KMS-11 (cell line): ENCODE measurements at regions not wholly inside any gene's neighbourhood (a gene's known extent, or its start where the extent isn't known, plus 50 kb on each side); places are given as distances from the start of the nearest gene placed in this dataset.

Source experiments
- H2AFZ ChIP-seq: fragments of 200-600 bp; sonication (generic); 2 replicates; pipeline ENCODE4 v1.6.1; 2016; ENCODE audit warnings: antibody characterized with exemption, mixed run types, low read depth
- H3K27ac ChIP-seq: fragments of 200-600 bp; sonication (generic); 2 replicates; pipeline ENCODE4 v1.6.1; 2016; ENCODE audit warnings: mild to moderate bottlenecking, mixed run types
- H3K27me3 ChIP-seq: fragments of 200-600 bp; sonication (generic); 2 replicates; pipeline ENCODE4 v1.6.1; 2017; ENCODE audit warnings: mild to moderate bottlenecking, low read depth, mixed run types, moderate library complexity; ENCODE audit not compliant: insufficient read depth
- H3K36me3 ChIP-seq: fragments of 200-600 bp; sonication (generic); 2 replicates; pipeline ENCODE4 v1.6.1; 2017; ENCODE audit warnings: mild to moderate bottlenecking, mixed run types; ENCODE audit not compliant: insufficient read depth
- H3K4me1 ChIP-seq: fragments of 200-600 bp; sonication (generic); 2 replicates; pipeline ENCODE4 v1.6.1; 2016; ENCODE audit warnings: mild to moderate bottlenecking, low read depth, mixed run types; ENCODE audit not compliant: poor library complexity, severe bottlenecking
- H3K4me2 ChIP-seq: fragments of 200-600 bp; sonication (generic); 2 replicates; pipeline ENCODE4 v1.7.0; 2016; ENCODE audit warnings: mild to moderate bottlenecking, mixed run types
- H3K4me3 ChIP-seq: fragments of 200-600 bp; sonication (generic); IDR thresholded peaks from 2 replicates; pipeline ENCODE4 v1.6.1; 2017; ENCODE audit warnings: low read depth, low read length, mixed read lengths; ENCODE audit not compliant: insufficient read depth
- H3K79me2 ChIP-seq: fragments of 200-600 bp; sonication (generic); 2 replicates; pipeline ENCODE4 v1.6.1; 2016; ENCODE audit warnings: low read depth, mixed run types; ENCODE audit not compliant: insufficient read depth
- H3K9ac ChIP-seq: fragments of 200-600 bp; sonication (generic); 2 replicates; pipeline ENCODE4 v1.6.1; 2016; ENCODE audit warnings: mild to moderate bottlenecking, mixed run types
- H4K20me1 ChIP-seq: fragments of 200-600 bp; sonication (generic); 2 replicates; pipeline ENCODE4 v1.6.1; 2016; ENCODE audit warnings: mild to moderate bottlenecking, mixed run types; ENCODE audit not compliant: insufficient read depth
- CTCF ChIP-seq: fragments of 200-600 bp; sonication (generic); conservative IDR thresholded peaks from 2 replicates; pipeline ENCODE4 v1.6.1; 2017; ENCODE audit warnings: low read depth, mild to moderate bottlenecking, antibody characterized with exemption, low read length, moderate library complexity, mixed read lengths

- Histone ChIP-seq H3K4me3 (no peak overlapping the region), H3K36me3 (no peaks in the 10 kb centered on the region), H3K27me3 (no peaks in the 10 kb centered on the region), H3K79me2 (no peaks in the 10 kb centered on the region), H3K4me2 (no peak overlapping the region), H2AFZ (no peak overlapping the region), H3K27ac (no peak overlapping the region), H3K4me1 (no peaks in the 10 kb centered on the region), H4K20me1 (no peaks in the 10 kb centered on the region), H3K9ac (no peak overlapping the region)
- no peak for TF ChIP-seq CTCF
Observed at GRCh38 chrX:114361076-114361725, 222.7 kb upstream of the HTR2C start.

GRCh38 chrX:114363346-114363745 lies 220.5 kb upstream of the HTR2C start:
- Histone ChIP-seq H3K27ac (no peak overlapping the region), H3K36me3 (no peaks in the 10 kb centered on the region), H2AFZ (no peak overlapping the region), H3K27me3 (no peaks in the 10 kb centered on the region), H3K79me2 (no peaks in the 10 kb centered on the region), H3K4me3 (no peak overlapping the region), H3K9ac (no peak overlapping the region), H3K4me1 (no peaks in the 10 kb centered on the region), H3K4me2 (no peak overlapping the region), H4K20me1 (no peaks in the 10 kb centered on the region)
- TF ChIP-seq CTCF = no peak

GRCh38 chrX:114365065-114365834 lies 218.6 kb upstream of the HTR2C start:
- Histone ChIP-seq H3K4me3 (no peak overlapping the region), H3K36me3 (no peaks in the 10 kb centered on the region), H4K20me1 (no peaks in the 10 kb centered on the region), H2AFZ (no peak overlapping the region), H3K9ac (no peak overlapping the region), H3K27ac (no peak overlapping the region), H3K27me3 (no peaks in the 10 kb centered on the region), H3K79me2 (no peaks in the 10 kb centered on the region), H3K4me2 (no peak overlapping the region), H3K4me1 (no peaks in the 10 kb centered on the region)
- no peak for TF ChIP-seq CTCF

- no peak for TF ChIP-seq CTCF
- no peaks in the 10 kb centered on the region for H3K27me3 ChIP-seq
- H3K4me3 ChIP-seq = no peak overlapping the region
Observed at GRCh38 chrX:114372937-114373336, 210.9 kb upstream of the HTR2C start.

More at GRCh38 chrX:114372937-114373336, 210.9 kb upstream of the HTR2C start:
- Histone ChIP-seq H3K4me1 (no peaks in the 10 kb centered on the region), H3K27ac (no peak overlapping the region), H3K9ac (no peak overlapping the region), H3K4me2 (no peak overlapping the region), H3K36me3 (no peaks in the 10 kb centered on the region), H2AFZ (no peak overlapping the region), H3K79me2 (no peaks in the 10 kb centered on the region), H4K20me1 (no peaks in the 10 kb centered on the region)
